ENCODE measurements at regions not wholly inside any gene's neighbourhood (a gene's known extent, or its start where the extent isn't known, plus 50 kb on each side); places are given as distances from the start of the nearest gene placed in this dataset.

- TF ChIP-seq POLR2A (IDR thresholded peaks at IDR 0.05; ENCODE audit: low read length) (no peak), GATA1 (IDR thresholded peaks at IDR 0.05; ENCODE audit: low read depth, low read length) (no peak)
Measured at GRCh38 chr4:157521906-157522305, 301.4 kb downstream of the GRIA2 start.

Data from erythroblast (primary cell).